ENCODE measurements at regions not wholly inside any gene's neighbourhood (a gene's known extent, or its start where the extent isn't known, plus 50 kb on each side); places are given as distances from the start of the nearest gene placed in this dataset.

- TF ChIP-seq, protein P1, sequence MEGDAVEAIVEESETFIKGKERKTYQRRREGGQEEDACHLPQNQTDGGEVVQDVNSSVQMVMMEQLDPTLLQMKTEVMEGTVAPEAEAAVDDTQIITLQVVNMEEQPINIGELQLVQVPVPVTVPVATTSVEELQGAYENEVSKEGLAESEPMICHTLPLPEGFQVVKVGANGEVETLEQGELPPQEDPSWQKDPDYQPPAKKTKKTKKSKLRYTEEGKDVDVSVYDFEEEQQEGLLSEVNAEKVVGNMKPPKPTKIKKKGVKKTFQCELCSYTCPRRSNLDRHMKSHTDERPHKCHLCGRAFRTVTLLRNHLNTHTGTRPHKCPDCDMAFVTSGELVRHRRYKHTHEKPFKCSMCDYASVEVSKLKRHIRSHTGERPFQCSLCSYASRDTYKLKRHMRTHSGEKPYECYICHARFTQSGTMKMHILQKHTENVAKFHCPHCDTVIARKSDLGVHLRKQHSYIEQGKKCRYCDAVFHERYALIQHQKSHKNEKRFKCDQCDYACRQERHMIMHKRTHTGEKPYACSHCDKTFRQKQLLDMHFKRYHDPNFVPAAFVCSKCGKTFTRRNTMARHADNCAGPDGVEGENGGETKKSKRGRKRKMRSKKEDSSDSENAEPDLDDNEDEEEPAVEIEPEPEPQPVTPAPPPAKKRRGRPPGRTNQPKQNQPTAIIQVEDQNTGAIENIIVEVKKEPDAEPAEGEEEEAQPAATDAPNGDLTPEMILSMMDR (IDR thresholded peaks at IDR 0.05): no peak
Measured at GRCh38 chr3:86149054-86149453, 841.9 kb downstream of the VGLL3 start.

- TF ChIP-seq, protein P1 (IDR thresholded peaks at IDR 0.05): peak; percentile 11; the same call in 1 of the 2 replicates
Measured at GRCh38 chr3:86147119-86147518, 843.8 kb downstream of the VGLL3 start.

- TF ChIP-seq, protein P1 (IDR thresholded peaks at IDR 0.05): no peak
Measured at GRCh38 chr3:86126552-86126951, 864.4 kb downstream of the VGLL3 start.

Measured in LNCAP (cell line).